BE2C (cell line): ENCODE measurements at regions not wholly inside any gene's neighbourhood (a gene's known extent, or its start where the extent isn't known, plus 50 kb on each side); places are given as distances from the start of the nearest gene placed in this dataset.

Source experiments
- DNase-seq: peaks from one replicate; pipeline ENCODE4 v3.0.0-alpha.2; 2020
- H3K27me3 ChIP-seq: fragments of 250-450 bp; sonication (Bioruptor Pico); 2 replicates; pipeline ENCODE4 v1.5.1; 2020; ENCODE audit warnings: mild to moderate bottlenecking
- H3K36me3 ChIP-seq: fragments of 250-450 bp; sonication (Bioruptor Pico); 2 replicates; pipeline ENCODE4 v1.5.1; 2020; ENCODE audit warnings: mild to moderate bottlenecking
- H3K4me1 ChIP-seq: fragments of 250-450 bp; sonication (Bioruptor Pico); 2 replicates; pipeline ENCODE4 v1.5.1; 2020
- H3K4me3 ChIP-seq: 2 replicates; pipeline ENCODE4 v1.5.1; 2011; ENCODE audit warnings: low read depth, low read length
- H3K9me3 ChIP-seq: fragments of 250-450 bp; sonication (Bioruptor Pico); 2 replicates; pipeline ENCODE4 v1.5.1; 2020
- CTCF ChIP-seq: IDR thresholded peaks from 2 replicates; pipeline ENCODE4 v1.5.1; 2012; ENCODE audit warnings: mild to moderate bottlenecking, low read depth, low read length

GRCh38 chr2:4951368-4951767, 740.8 kb upstream of the SOX11 start:
- no peaks in the 10 kb centered on the region for H3K27me3 ChIP-seq
- H3K9me3 ChIP-seq: no peaks in the 10 kb centered on the region
- no peak for DNase-seq
- no peaks in the 10 kb centered on the region for H3K36me3 ChIP-seq
- H3K4me3 ChIP-seq: no peak overlapping the region
- H3K4me1 ChIP-seq: no peaks in the 10 kb centered on the region
- TF ChIP-seq CTCF: no peak

- no peaks in the 10 kb centered on the region for H3K4me1 ChIP-seq
Observed at GRCh38 chr2:4959219-4959618, 733.0 kb upstream of the SOX11 start.

GRCh38 chr2:4962419-4962818, 729.8 kb upstream of the SOX11 start:
- no peaks in the 10 kb centered on the region for H3K27me3 ChIP-seq
- H3K9me3 ChIP-seq: no peaks in the 10 kb centered on the region; the same call in 1 of the 2 replicates
- H3K36me3 ChIP-seq: no peaks in the 10 kb centered on the region
- H3K4me1 ChIP-seq: no peaks in the 10 kb centered on the region
- no peak for TF ChIP-seq CTCF
- no peak for DNase-seq
- no peak overlapping the region for H3K4me3 ChIP-seq

More at GRCh38 chr2:4959219-4959618, 733.0 kb upstream of the SOX11 start:
- Histone ChIP-seq H3K36me3 (no peaks in the 10 kb centered on the region), H3K4me3 (no peak overlapping the region), H3K27me3 (no peaks in the 10 kb centered on the region), H3K9me3 (no peaks in the 10 kb centered on the region; the same call in 1 of the 2 replicates)
- TF ChIP-seq CTCF: no peak
- no peak for DNase-seq

- Histone ChIP-seq H3K4me3 (no peak overlapping the region), H3K9me3 (no peaks in the 10 kb centered on the region; the same call in 1 of the 2 replicates)
Observed at GRCh38 chr2:4963106-4963505, 729.1 kb upstream of the SOX11 start.

GRCh38 chr2:4964001-4964540, 728.1 kb upstream of the SOX11 start:
- no peak overlapping the region for H3K4me3 ChIP-seq
- no peaks in the 10 kb centered on the region for H3K4me1 ChIP-seq
- no peaks in the 10 kb centered on the region for H3K27me3 ChIP-seq
- H3K36me3 ChIP-seq: no peaks in the 10 kb centered on the region
- no peak for TF ChIP-seq CTCF
- no peak for DNase-seq
- H3K9me3 ChIP-seq: no peaks in the 10 kb centered on the region; the same call in 1 of the 2 replicates

More at GRCh38 chr2:4963106-4963505, 729.1 kb upstream of the SOX11 start:
- no peak for DNase-seq
- no peaks in the 10 kb centered on the region for H3K36me3 ChIP-seq
- no peak for TF ChIP-seq CTCF
- no peaks in the 10 kb centered on the region for H3K4me1 ChIP-seq
- H3K27me3 ChIP-seq: no peaks in the 10 kb centered on the region

GRCh38 chr2:4964579-4964978, 727.6 kb upstream of the SOX11 start:
- no peaks in the 10 kb centered on the region; the same call in 1 of the 2 replicates for H3K9me3 ChIP-seq
- H3K36me3 ChIP-seq: no peaks in the 10 kb centered on the region
- TF ChIP-seq CTCF: no peak
- no peak for DNase-seq
- no peaks in the 10 kb centered on the region for H3K27me3 ChIP-seq
- H3K4me3 ChIP-seq: no peak overlapping the region
- H3K4me1 ChIP-seq: no peaks in the 10 kb centered on the region
